ENCODE measurements at regions not wholly inside any gene's neighbourhood (a gene's known extent, or its start where the extent isn't known, plus 50 kb on each side); places are given as distances from the start of the nearest gene placed in this dataset.
"Not testable (repeated sequence)": the region's sequence is repeated elsewhere in the genome, so short reads cannot be mapped to it uniquely, and the experiment has no call there.

- H3K36me3 ChIP-seq (ENCODE audit: control insufficient read depth in 2 of 2, extremely low read depth in 1 of 2, insufficient read depth in 2 of 2, low read length in 2 of 2); H3K27me3 ChIP-seq (ENCODE audit: control insufficient read depth in 2 of 2, insufficient read depth in 2 of 2, low read length in 2 of 2); H3K4me2 ChIP-seq (ENCODE audit: insufficient read depth, low read length); H2AFZ ChIP-seq (ENCODE audit: low read depth, low read length); H3K9ac ChIP-seq (replicated peaks; ENCODE audit: extremely low read depth, insufficient read depth, low read length); H3K9me3 ChIP-seq (replicated peaks; ENCODE audit: control insufficient read depth, insufficient read depth, low read length); FAIRE-seq; BruUV-seq (replicated peaks); POLR2A ChIA-PET; H4K20me1 ChIP-seq (replicated peaks; ENCODE audit: control insufficient read depth, extremely low read depth, insufficient read depth, low read length); H3K79me2 ChIP-seq (ENCODE audit: control insufficient read depth, insufficient read depth, low read length); H3K27ac ChIP-seq (ENCODE audit: insufficient read depth, low read depth, low read length); CTCF ChIA-PET; H3K4me3 ChIP-seq (replicated peaks in 1 of 3; ENCODE audit: insufficient read depth in 1 of 3, low read depth in 1 of 3, low read length in 3 of 3); intact Hi-C loops (cut with micrococcal nuclease); H3K4me1 ChIP-seq (ENCODE audit: control insufficient read depth, extremely low read depth, insufficient read depth, low read length); DNase-seq (ENCODE audit: low read depth, low spot score); dilution Hi-C loops (cut with MboI; ENCODE audit: extremely low pct_ligation_motif_present, low sequenced_read_pairs); H3K9me1 ChIP-seq (replicated peaks; ENCODE audit: control insufficient read depth, extremely low read depth, insufficient read depth, low read length): not testable (repeated sequence)
Measured at GRCh38 chr5:20988933-20989332, 1000.9 kb upstream of the CDH18 start.

GRCh38 chr5:20985754-20986153, 997.8 kb upstream of the CDH18 start:
- Histone ChIP-seq H3K4me1 (ENCODE audit: control insufficient read depth, extremely low read depth, insufficient read depth, low read length) (no peaks in the 10 kb centered on the region), H3K36me3 (ENCODE audit: control insufficient read depth in 2 of 2, extremely low read depth in 1 of 2, insufficient read depth in 2 of 2, low read length in 2 of 2) (no peaks in the 10 kb centered on the region), H3K27ac (ENCODE audit: insufficient read depth, low read depth, low read length) (no peak overlapping the region), H3K9ac (replicated peaks; ENCODE audit: extremely low read depth, insufficient read depth, low read length) (no peak overlapping the region), H3K4me2 (ENCODE audit: insufficient read depth, low read length) (no peak overlapping the region), H3K79me2 (ENCODE audit: control insufficient read depth, insufficient read depth, low read length) (no peaks in the 10 kb centered on the region), H2AFZ (ENCODE audit: low read depth, low read length) (no peak overlapping the region), H3K4me3 (replicated peaks in 1 of 3; ENCODE audit: insufficient read depth in 1 of 3, low read depth in 1 of 3, low read length in 3 of 3) (no peak overlapping the region), H3K9me3 (replicated peaks; ENCODE audit: control insufficient read depth, insufficient read depth, low read length) (no peaks in the 10 kb centered on the region), H3K9me1 (replicated peaks; ENCODE audit: control insufficient read depth, extremely low read depth, insufficient read depth, low read length) (no peaks in the 10 kb centered on the region), H3K27me3 (ENCODE audit: control insufficient read depth in 2 of 2, insufficient read depth in 2 of 2, low read length in 2 of 2) (no peaks in the 10 kb centered on the region), H4K20me1 (replicated peaks; ENCODE audit: control insufficient read depth, extremely low read depth, insufficient read depth, low read length) (no peaks in the 10 kb centered on the region)
- intact Hi-C loops (cut with micrococcal nuclease): no loop called here
- ChIA-PET CTCF (no interaction called here), POLR2A (no interaction called here)
- no TSS peak for BruUV-seq (replicated peaks)
- DNase-seq (ENCODE audit: low read depth, low spot score) (no peak), FAIRE-seq (no peak)
- dilution Hi-C loops (cut with MboI; ENCODE audit: extremely low pct_ligation_motif_present, low sequenced_read_pairs): no loop called here
- TF ChIP-seq EZH2 (IDR thresholded peaks at IDR 0.05; ENCODE audit: borderline replicate concordance, low read depth, low read length, severe bottlenecking): no peak
- TF ChIP-seq POLR2A (IDR thresholded peaks at IDR 0.05; ENCODE audit: low read depth, low read length): no peak
- TF ChIP-seq FOS (IDR thresholded peaks at IDR 0.05; ENCODE audit: borderline replicate concordance, insufficient read depth, low read length): no peak
- no peak for TF ChIP-seq MYC (IDR thresholded peaks at IDR 0.05; ENCODE audit: low read depth, low read length)
- TF ChIP-seq JUN (IDR thresholded peaks at IDR 0.05; ENCODE audit: borderline replicate concordance, insufficient read depth, insufficient read length, low read depth): no peak
- no peak for TF ChIP-seq CTCF (IDR thresholded peaks at IDR 0.05; ENCODE audit: extremely low read depth in 1 of 2, insufficient read depth in 1 of 2, low read depth in 1 of 2, low read length in 2 of 2)
- no peak for TF ChIP-seq POLR2AphosphoS5 (IDR thresholded peaks at IDR 0.05; ENCODE audit: insufficient read depth, low read depth, low read length)
- TF ChIP-seq GATA2 (IDR thresholded peaks at IDR 0.05; ENCODE audit: insufficient read depth, insufficient read length, low read depth, low read length): no peak
- TF ChIP-seq MAX (IDR thresholded peaks at IDR 0.05; ENCODE audit: insufficient read depth, insufficient read length): no peak

Data from endothelial cell of umbilical vein (primary cell).